Femur (tissue), 1 donor: ENCODE measurements at regions not wholly inside any gene's neighbourhood (a gene's known extent, or its start where the extent isn't known, plus 50 kb on each side); places are given as distances from the start of the nearest gene placed in this dataset.

Source experiments
- DNase-seq: peaks from one replicate; pipeline ENCODE4 v3.0.0-alpha.2; 2017

DNA sequence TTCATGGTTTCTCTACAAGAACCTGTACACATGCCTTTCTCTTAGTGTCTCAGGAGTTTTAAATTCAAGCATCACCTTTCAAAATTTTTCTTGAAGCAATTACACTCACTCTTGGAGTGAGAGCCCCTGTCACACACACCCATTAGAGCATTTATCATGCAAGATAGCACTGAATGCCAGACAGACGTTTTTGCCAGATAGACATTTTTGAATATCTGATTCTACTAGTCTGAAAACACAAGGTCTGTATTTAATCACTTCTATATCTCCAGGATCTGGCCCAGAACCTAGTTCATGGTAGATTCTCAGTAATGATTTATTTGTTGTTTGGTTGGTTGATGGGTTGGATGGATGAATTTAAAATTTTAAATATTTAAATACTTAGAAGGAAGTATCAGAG lies 60.9 kb upstream of the PDE1C start:
- DNase-seq = no peak

DNA sequence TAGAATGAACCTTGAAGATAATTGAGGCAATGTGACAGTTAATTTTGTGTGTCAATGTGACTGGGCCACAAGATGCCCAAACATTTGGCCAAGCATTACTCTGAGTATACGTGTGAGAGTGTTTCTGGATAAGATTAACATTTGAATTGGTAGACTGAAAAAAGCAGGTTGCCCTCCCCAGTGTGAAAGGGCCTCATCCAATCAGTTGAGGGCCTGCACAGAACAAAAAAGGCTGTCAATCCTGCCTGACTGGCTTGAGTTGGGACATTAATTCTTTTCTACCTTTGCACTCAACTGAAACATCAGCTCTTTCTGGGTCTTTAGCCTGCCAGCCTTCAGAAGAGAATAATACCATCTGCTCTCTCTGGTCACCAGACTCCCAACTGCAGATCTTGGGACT lies 56.6 kb upstream of the PDE1C start:
- no peak for DNase-seq
